K562 (cell line): ENCODE measurements at regions not wholly inside any gene's neighbourhood (a gene's known extent, or its start where the extent isn't known, plus 50 kb on each side); places are given as distances from the start of the nearest gene placed in this dataset.

Experiments
- CBFA2T2 ChIP-seq: fragments of 450-650 bp; conservative IDR thresholded peaks from 2 replicates; pipeline ENCODE4 v1.6.1; 2017; ENCODE audit warnings: mild to moderate bottlenecking
- DACH1 ChIP-seq: fragments of 450-650 bp; IDR thresholded peaks from 2 replicates; pipeline ENCODE4 v1.6.1; 2018; ENCODE audit not compliant: partially characterized antibody
- RAD51 ChIP-seq: fragments of 450-650 bp; IDR thresholded peaks from 2 replicates; pipeline ENCODE4 v1.7.1; 2016; ENCODE audit warnings: low read depth, mild to moderate bottlenecking, borderline replicate concordance
- SMAD2 ChIP-seq: fragments of 150-350 bp; IDR thresholded peaks from 2 replicates; pipeline ENCODE4 v1.6.1; 2014; ENCODE audit warnings: low read depth, mild to moderate bottlenecking, low read length
- TFAP4 ChIP-seq: sonication (generic); formaldehyde crosslinking; IDR thresholded peaks from 2 replicates; pipeline ENCODE4 v1.8.0; 2022; ENCODE audit warnings: missing genetic modification reagents, mild to moderate bottlenecking, moderate library complexity, borderline replicate concordance
- YY1 ChIP-seq, 3 experiments: IDR thresholded peaks; 2 replicates each; pipeline ENCODE4 v1.6.1; 2011; ENCODE audit warnings: low read length in 2 of 3, mild to moderate bottlenecking in 2 of 3, moderate library complexity in 2 of 3, borderline replicate concordance in 1 of 3, control low read depth in 1 of 3, low read depth in 1 of 3; ENCODE audit not compliant: insufficient read depth in 3 of 3, insufficient replicate concordance in 2 of 3, control insufficient read depth in 1 of 3, insufficient read length in 1 of 3; ENCODE audit errors: extremely low read depth in 1 of 3
- ZNF316 ChIP-seq: fragments of 450-650 bp; IDR thresholded peaks from 2 replicates; pipeline ENCODE4 v1.6.1; 2016
- ZNF511 ChIP-seq: sonication (generic); formaldehyde crosslinking; IDR thresholded peaks from 2 replicates; pipeline ENCODE4 v1.8.0; 2022; ENCODE audit warnings: mild to moderate bottlenecking, missing genetic modification reagents
- ZNF76 ChIP-seq: fragments of 250-450 bp; sonication (Bioruptor Pico); IDR thresholded peaks from 2 replicates; pipeline ENCODE4 v1.4.0; 2020; ENCODE audit warnings: mild to moderate bottlenecking, moderate library complexity, borderline replicate concordance
- TF ChIP-seq, protein P1 (sequence below): fragments of 250-450 bp; sonication (Bioruptor Pico); IDR thresholded peaks from 2 replicates; pipeline ENCODE4 v1.5.0; 2022; ENCODE audit warnings: mild to moderate bottlenecking
- TF ChIP-seq, protein P2 (sequence below), 3 experiments: fragments of 200-800 bp in 1 of 3; sonication (Bioruptor generic) in 1 of 3; sonication (generic) in 1 of 3; formaldehyde crosslinking in 1 of 3; IDR thresholded peaks; 2 replicates each; pipeline versions ENCODE4 v1.6.1 to v1.8.0; 2016 to 2022; ENCODE audit warnings: mild to moderate bottlenecking in 2 of 3, missing compliant biosample characterization in 2 of 3, missing genetic modification characterization in 2 of 3, missing genetic modification reagents in 1 of 3
- TF ChIP-seq, protein P3 (sequence below): fragments of 250-450 bp; sonication (Bioruptor Pico); IDR thresholded peaks from 2 replicates; pipeline ENCODE4 v1.5.1; 2021; ENCODE audit warnings: mild to moderate bottlenecking
- TF ChIP-seq, protein P4 (sequence below): sonication (generic); formaldehyde crosslinking; IDR thresholded peaks from 2 replicates; pipeline ENCODE4 v1.8.1; 2023; ENCODE audit warnings: mild to moderate bottlenecking, missing genetic modification reagents

DNA sequence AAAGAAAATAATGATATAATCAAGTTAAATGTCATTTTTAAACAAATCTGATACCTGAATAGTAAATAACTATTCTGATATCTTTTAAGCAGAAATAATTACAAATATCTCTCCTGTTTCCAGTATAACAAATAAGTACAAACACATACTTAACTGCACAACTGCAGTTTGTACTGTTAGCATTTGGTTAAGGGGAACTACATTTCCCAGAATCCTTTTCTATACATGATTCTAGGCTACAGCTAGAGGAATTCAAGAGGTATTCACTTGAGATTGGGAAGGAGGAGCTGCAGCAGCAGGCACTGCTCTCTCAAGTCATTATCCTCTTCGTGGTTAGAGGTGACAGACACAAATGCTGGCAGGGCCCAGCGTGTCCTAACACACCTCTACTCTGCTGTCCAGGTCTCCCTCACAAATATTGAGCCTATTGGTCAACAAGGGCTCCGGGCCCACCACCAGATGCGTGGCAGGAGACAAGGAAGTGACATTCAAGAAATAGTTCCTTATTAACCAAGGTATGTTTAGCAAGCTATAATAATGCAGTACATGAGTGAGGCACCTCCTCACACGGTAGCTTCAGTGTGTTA, 255.1 kb upstream of the MKLN1 start (continued):
- peak; percentile 11 for TF ChIP-seq DACH1
- TF ChIP-seq, protein P1, sequence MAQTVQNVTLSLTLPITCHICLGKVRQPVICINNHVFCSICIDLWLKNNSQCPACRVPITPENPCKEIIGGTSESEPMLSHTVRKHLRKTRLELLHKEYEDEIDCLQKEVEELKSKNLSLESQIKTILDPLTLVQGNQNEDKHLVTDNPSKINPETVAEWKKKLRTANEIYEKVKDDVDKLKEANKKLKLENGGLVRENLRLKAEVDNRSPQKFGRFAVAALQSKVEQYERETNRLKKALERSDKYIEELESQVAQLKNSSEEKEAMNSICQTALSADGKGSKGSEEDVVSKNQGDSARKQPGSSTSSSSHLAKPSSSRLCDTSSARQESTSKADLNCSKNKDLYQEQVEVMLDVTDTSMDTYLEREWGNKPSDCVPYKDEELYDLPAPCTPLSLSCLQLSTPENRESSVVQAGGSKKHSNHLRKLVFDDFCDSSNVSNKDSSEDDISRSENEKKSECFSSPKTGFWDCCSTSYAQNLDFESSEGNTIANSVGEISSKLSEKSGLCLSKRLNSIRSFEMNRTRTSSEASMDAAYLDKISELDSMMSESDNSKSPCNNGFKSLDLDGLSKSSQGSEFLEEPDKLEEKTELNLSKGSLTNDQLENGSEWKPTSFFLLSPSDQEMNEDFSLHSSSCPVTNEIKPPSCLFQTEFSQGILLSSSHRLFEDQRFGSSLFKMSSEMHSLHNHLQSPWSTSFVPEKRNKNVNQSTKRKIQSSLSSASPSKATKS (CRISPR knock-in tag): no peak
- TF ChIP-seq, protein P2, sequence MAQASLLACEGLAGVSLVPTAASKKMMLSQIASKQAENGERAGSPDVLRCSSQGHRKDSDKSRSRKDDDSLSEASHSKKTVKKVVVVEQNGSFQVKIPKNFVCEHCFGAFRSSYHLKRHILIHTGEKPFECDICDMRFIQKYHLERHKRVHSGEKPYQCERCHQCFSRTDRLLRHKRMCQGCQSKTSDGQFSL (CRISPR knock-in tag; IDR thresholded peaks at IDR 0.05): no peak
- TF ChIP-seq, protein P2 (tag; IDR thresholded peaks at IDR 0.05): no peak
- TF ChIP-seq, protein P3, sequence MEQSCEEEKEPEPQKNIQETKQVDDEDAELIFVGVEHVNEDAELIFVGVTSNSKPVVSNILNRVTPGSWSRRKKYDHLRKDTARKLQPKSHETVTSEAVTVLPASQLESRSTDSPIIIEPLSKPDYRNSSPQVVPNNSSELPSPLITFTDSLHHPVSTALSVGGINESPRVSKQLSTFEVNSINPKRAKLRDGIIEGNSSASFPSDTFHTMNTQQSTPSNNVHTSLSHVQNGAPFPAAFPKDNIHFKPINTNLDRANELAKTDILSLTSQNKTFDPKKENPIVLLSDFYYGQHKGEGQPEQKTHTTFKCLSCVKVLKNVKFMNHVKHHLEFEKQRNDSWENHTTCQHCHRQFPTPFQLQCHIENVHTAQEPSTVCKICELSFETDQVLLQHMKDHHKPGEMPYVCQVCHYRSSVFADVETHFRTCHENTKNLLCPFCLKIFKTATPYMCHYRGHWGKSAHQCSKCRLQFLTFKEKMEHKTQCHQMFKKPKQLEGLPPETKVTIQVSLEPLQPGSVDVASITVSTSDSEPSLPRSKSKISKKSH (CRISPR knock-in tag): no peak
- no peak for TF ChIP-seq YY1 (IDR thresholded peaks at IDR 0.05; ENCODE audit: borderline replicate concordance in 1 of 3, control insufficient read depth in 1 of 3, extremely low read depth in 1 of 3, insufficient read depth in 3 of 3, insufficient read length in 1 of 3, insufficient replicate concordance in 2 of 3, low read depth in 1 of 3, low read length in 2 of 3)
- TF ChIP-seq, protein P4, sequence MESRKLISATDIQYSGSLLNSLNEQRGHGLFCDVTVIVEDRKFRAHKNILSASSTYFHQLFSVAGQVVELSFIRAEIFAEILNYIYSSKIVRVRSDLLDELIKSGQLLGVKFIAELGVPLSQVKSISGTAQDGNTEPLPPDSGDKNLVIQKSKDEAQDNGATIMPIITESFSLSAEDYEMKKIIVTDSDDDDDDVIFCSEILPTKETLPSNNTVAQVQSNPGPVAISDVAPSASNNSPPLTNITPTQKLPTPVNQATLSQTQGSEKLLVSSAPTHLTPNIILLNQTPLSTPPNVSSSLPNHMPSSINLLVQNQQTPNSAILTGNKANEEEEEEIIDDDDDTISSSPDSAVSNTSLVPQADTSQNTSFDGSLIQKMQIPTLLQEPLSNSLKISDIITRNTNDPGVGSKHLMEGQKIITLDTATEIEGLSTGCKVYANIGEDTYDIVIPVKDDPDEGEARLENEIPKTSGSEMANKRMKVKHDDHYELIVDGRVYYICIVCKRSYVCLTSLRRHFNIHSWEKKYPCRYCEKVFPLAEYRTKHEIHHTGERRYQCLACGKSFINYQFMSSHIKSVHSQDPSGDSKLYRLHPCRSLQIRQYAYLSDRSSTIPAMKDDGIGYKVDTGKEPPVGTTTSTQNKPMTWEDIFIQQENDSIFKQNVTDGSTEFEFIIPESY (CRISPR knock-in tag): no peak
- no peak for TF ChIP-seq ZNF511 (CRISPR knock-in tag)
- TF ChIP-seq ZNF76 (CRISPR knock-in tag): no peak
- no peak for TF ChIP-seq ZNF316
- TF ChIP-seq RAD51: 0 out of 2 replicates have a peak, but pooled peaks have one; percentile 7
- TF ChIP-seq SMAD2: no peak
- TF ChIP-seq TFAP4 (CRISPR knock-in tag): 0 out of 2 replicates have a peak, but pooled peaks have one; percentile 17
- no peak for TF ChIP-seq CBFA2T2
